Stomach (tissue), 8 donors: ENCODE measurements at regions not wholly inside any gene's neighbourhood (a gene's known extent, or its start where the extent isn't known, plus 50 kb on each side); places are given as distances from the start of the nearest gene placed in this dataset.

ENCODE experiments used
- DNase-seq, 2 donors: peaks; one replicate each; pipeline versions ENCODE4 v3.0.0 to v3.0.0-alpha.2; 2013 to 2019
- H3K27ac ChIP-seq, 5 donors: fragments of 200-600 bp in 4 of 5; sonication (generic) in 4 of 5; one replicate each; pipeline ENCODE4 v1.5.1; 2013 to 2019; ENCODE audit warnings: mild to moderate bottlenecking in 1 of 5, moderate library complexity in 1 of 5
- H3K27me3 ChIP-seq, 3 donors: fragments of 200-600 bp; sonication (generic); one replicate each; pipeline ENCODE4 v1.5.1; 2017 to 2019; ENCODE audit warnings: mixed run types in 1 of 3
- H3K36me3 ChIP-seq, 4 donors: fragments of 200-600 bp; sonication (generic); 1 replicate in 3 of 4; 2 replicates in 1 of 4; pipeline ENCODE4 v1.5.1; 2016 to 2019
- H3K4me1 ChIP-seq, 4 donors: fragments of 200-600 bp; sonication (generic); one replicate each; pipeline ENCODE4 v1.5.1; 2016 to 2019
- H3K4me3 ChIP-seq, 4 donors: fragments of 200-600 bp; sonication (generic) in 3 of 4; one replicate each; pipeline ENCODE4 v1.5.1; 2016 to 2019; ENCODE audit warnings: mild to moderate bottlenecking in 1 of 4
- H3K9me3 ChIP-seq, 4 donors: fragments of 200-600 bp; sonication (generic); one replicate each; pipeline ENCODE4 v1.5.1; 2016 to 2019
- EP300 ChIP-seq: sonication (generic); formaldehyde crosslinking; IDR thresholded peaks from one replicate; pipeline ENCODE4 v1.6.1; 2017; ENCODE audit warnings: antibody characterized with exemption
- POLR2A ChIP-seq, 4 donors: fragments of 450-650 bp; IDR thresholded peaks; one replicate each; pipeline ENCODE4 v1.6.1; 2016; ENCODE audit warnings: antibody characterized with exemption in 4 of 4, control low read depth in 2 of 4, mild to moderate bottlenecking in 1 of 4, moderate library complexity in 1 of 4
- POLR2AphosphoS5 ChIP-seq, 3 donors: sonication (generic); formaldehyde crosslinking; IDR thresholded peaks; one replicate each; pipeline ENCODE4 v1.6.1; 2016; ENCODE audit warnings: antibody characterized with exemption in 3 of 3
- WGBS, 5 donors: extraction: QIAGEN DNeasy Blood & Tissue Kit in 3 of 5; methylation state at CpG; one replicate each; pipeline versions ENCODE4 v1.1.5 to v1.1.7; 2013 to 2018; 5-methylcytosine and 5-hydroxymethylcytosine counted together
- intact Hi-C: fragments of 100-400 bp; cut with DNase I; formaldehyde crosslinking; loops from one replicate; pipeline ENCODE4 v1.15.1; 2023; ENCODE audit warnings: low total_unique reads
- TF ChIP-seq, protein P1 (sequence below), 7 experiments: fragments of 450-650 bp in 4 of 7; fragments of 200-600 bp in 3 of 7; sonication (generic) in 3 of 7; IDR thresholded peaks; one replicate each; pipeline ENCODE4 v1.5.1; 2016 to 2019; ENCODE audit warnings: antibody characterized with exemption in 7 of 7, control low read depth in 2 of 7, mild to moderate bottlenecking in 1 of 7
- donor health status: healthy with polysubstance abuse.
- donor health status: Bipolar disorder and iron deficiency.
- donor health status: healthy.

DNA sequence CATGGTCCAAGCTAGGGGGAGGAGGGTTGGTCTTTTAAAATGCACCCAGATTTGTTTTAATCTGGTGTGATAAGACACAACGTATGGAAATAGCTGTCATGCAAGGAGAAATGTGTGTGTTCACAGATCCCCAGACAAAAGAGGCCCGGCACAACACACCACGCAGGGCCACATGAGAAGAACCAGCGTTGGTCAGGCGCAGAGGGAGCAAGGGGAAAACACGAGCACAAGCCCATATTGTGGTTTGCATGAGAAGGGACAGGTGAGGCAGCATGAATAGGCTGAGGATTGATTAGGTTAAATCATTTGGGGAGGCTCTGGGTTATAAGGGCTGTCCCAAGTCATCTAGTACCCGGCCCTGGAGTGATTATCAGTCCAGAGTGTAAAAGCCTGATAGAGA lies 272.5 kb upstream of the NCKAP5 start:
- Histone ChIP-seq H3K36me3 (no peaks in the 10 kb centered on the region), H3K4me1 (peaks cover 0 to 7% (median 2%) of the 10 kb centered on the region in 4 donors), H3K27ac (no peak overlapping the region), H3K9me3 (no peaks in the 10 kb centered on the region), H3K4me3 (no peak overlapping the region), H3K27me3 (peaks cover 0 to 9% (median 0%) of the 10 kb centered on the region in 3 donors)
- DNase-seq, result no peak
- TF ChIP-seq POLR2A (IDR thresholded peaks at IDR 0.05) (no peak), POLR2AphosphoS5 (IDR thresholded peaks at IDR 0.05) (no peak), EP300 (no peak)
- TF ChIP-seq, protein P1, sequence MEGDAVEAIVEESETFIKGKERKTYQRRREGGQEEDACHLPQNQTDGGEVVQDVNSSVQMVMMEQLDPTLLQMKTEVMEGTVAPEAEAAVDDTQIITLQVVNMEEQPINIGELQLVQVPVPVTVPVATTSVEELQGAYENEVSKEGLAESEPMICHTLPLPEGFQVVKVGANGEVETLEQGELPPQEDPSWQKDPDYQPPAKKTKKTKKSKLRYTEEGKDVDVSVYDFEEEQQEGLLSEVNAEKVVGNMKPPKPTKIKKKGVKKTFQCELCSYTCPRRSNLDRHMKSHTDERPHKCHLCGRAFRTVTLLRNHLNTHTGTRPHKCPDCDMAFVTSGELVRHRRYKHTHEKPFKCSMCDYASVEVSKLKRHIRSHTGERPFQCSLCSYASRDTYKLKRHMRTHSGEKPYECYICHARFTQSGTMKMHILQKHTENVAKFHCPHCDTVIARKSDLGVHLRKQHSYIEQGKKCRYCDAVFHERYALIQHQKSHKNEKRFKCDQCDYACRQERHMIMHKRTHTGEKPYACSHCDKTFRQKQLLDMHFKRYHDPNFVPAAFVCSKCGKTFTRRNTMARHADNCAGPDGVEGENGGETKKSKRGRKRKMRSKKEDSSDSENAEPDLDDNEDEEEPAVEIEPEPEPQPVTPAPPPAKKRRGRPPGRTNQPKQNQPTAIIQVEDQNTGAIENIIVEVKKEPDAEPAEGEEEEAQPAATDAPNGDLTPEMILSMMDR (IDR thresholded peaks at IDR 0.05), result no peak
- 77 to 84% (median 78%) methylated on average over 7 of the region's 7 CpGs for WGBS, 5 donors
- intact Hi-C loops, result no loop called here

DNA sequence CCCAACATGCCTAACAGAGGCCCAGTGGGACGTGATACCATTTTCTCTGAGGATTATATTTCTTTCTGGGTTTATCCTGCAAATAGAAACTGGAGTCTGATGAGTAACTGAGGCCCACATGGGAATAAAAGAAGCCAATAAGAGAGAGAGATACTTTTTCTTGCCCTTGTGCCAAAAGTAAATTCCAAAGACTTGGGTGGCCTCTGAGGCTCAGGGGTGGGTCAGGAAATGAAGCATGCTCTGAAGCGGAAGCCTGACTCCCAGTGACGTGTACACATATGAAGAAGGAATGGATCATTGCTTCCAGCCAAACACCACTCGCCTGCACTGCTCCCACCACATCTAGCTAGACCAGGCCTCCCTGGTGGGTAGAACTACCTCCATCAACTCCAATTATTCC lies 273.6 kb upstream of the NCKAP5 start:
- no peak for TF ChIP-seq EP300
- no peak for TF ChIP-seq POLR2AphosphoS5 (IDR thresholded peaks at IDR 0.05)
- no peak for TF ChIP-seq POLR2A (IDR thresholded peaks at IDR 0.05)
- TF ChIP-seq, protein P1 (IDR thresholded peaks at IDR 0.05), result no peak
- Histone ChIP-seq H3K27me3 (peaks cover 0 to 9% (median 0%) of the 10 kb centered on the region in 3 donors), H3K9me3 (no peaks in the 10 kb centered on the region), H3K27ac (no peak overlapping the region), H3K36me3 (no peaks in the 10 kb centered on the region), H3K4me1 (peaks cover 0 to 7% (median 2%) of the 10 kb centered on the region in 4 donors), H3K4me3 (no peak overlapping the region)
- peak in 1 of 2 donors; percentile 66 for DNase-seq
- intact Hi-C loops, result no loop called here
- WGBS, 5 donors, result 45 to 73% (median 56%) methylated on average over 4 of the region's 4 CpGs

DNA sequence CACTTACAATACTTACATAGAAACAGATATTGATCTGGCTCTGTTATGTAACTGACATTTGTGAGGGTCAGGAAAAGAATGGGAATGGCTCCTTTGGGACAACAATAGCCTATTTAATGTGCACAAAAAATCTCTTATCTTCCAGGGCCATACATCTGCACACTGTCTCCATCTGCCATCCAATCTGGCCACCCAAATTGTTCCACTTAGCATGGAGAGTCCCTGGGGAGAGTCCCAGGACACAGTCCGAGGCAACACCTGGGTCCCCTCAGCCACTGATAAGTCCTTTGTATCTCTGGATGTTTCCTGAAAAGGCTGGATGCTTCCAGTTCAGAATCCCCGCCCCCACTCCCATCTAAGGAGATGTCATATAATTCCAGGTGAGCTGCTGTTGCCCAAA lies 274.2 kb upstream of the NCKAP5 start:
- Histone ChIP-seq H3K4me3 (no peak overlapping the region), H3K9me3 (no peaks in the 10 kb centered on the region), H3K36me3 (no peaks in the 10 kb centered on the region), H3K27ac (no peak overlapping the region), H3K27me3 (peaks cover 0 to 9% (median 0%) of the 10 kb centered on the region in 3 donors), H3K4me1 (peaks cover 0 to 7% (median 2%) of the 10 kb centered on the region in 4 donors)
- 71 to 83% (median 78%) methylated on average over 2 of the region's 2 CpGs for WGBS, 5 donors
- TF ChIP-seq POLR2A (IDR thresholded peaks at IDR 0.05), result no peak
- no peak for TF ChIP-seq EP300
- TF ChIP-seq POLR2AphosphoS5 (IDR thresholded peaks at IDR 0.05), result no peak
- TF ChIP-seq, protein P1 (IDR thresholded peaks at IDR 0.05), result no peak
- intact Hi-C loops, result no loop called here
- no peak for DNase-seq

DNA sequence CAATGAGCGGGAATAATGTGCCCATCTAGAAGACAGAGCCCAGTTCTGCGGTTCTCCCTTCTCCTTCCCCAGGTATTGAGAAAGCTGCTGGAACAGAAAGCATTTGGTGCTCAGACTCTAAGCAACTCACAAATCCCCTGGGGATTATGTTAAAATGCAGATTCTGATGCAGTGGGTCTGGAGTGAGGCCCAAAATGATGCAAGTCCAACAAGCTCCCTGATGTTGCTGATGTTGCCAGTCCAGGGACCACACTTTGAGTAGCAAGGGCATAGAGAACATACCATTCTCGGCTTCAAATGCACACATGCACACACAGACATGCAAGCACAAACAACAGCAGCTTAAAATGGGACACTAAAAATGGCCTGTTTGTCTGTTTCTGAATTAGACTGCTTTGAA lies 274.8 kb upstream of the NCKAP5 start:
- intact Hi-C loops, result no loop called here
- TF ChIP-seq POLR2A (IDR thresholded peaks at IDR 0.05) (no peak), POLR2AphosphoS5 (IDR thresholded peaks at IDR 0.05) (no peak), EP300 (no peak)
- TF ChIP-seq, protein P1 (IDR thresholded peaks at IDR 0.05), result no peak
- Histone ChIP-seq H3K36me3 (no peaks in the 10 kb centered on the region), H3K27me3 (peaks cover 0 to 9% (median 0%) of the 10 kb centered on the region in 3 donors), H3K4me3 (no peak overlapping the region), H3K9me3 (no peaks in the 10 kb centered on the region), H3K27ac (no peak overlapping the region), H3K4me1 (peaks cover 0 to 7% (median 2%) of the 10 kb centered on the region in 4 donors)
- WGBS, 5 donors, result 77 to 92% (median 84%) methylated on average over 3 of the region's 3 CpGs
- no peak for DNase-seq
